Tibial nerve (tissue), 3 donors: ENCODE measurements at regions not wholly inside any gene's neighbourhood (a gene's known extent, or its start where the extent isn't known, plus 50 kb on each side); places are given as distances from the start of the nearest gene placed in this dataset.

Experiments used
- POLR2A ChIP-seq, 2 donors: fragments of 450-650 bp; IDR thresholded peaks; one replicate each; pipeline ENCODE4 v1.6.1; 2017; ENCODE audit warnings: antibody characterized with exemption in 2 of 2, mild to moderate bottlenecking in 2 of 2, moderate library complexity in 2 of 2
- TF ChIP-seq, protein P1 (sequence below), 5 experiments: fragments of 200-600 bp in 3 of 5; fragments of 450-650 bp in 2 of 5; sonication (generic) in 3 of 5; IDR thresholded peaks; one replicate each; pipeline ENCODE4 v1.5.1; 2016 to 2019; ENCODE audit warnings: antibody characterized with exemption in 5 of 5, mild to moderate bottlenecking in 3 of 5, moderate library complexity in 2 of 5

GRCh38 chr3:53969086-53969485 lies 77.4 kb upstream of the SELENOK start:
- TF ChIP-seq, protein P1, sequence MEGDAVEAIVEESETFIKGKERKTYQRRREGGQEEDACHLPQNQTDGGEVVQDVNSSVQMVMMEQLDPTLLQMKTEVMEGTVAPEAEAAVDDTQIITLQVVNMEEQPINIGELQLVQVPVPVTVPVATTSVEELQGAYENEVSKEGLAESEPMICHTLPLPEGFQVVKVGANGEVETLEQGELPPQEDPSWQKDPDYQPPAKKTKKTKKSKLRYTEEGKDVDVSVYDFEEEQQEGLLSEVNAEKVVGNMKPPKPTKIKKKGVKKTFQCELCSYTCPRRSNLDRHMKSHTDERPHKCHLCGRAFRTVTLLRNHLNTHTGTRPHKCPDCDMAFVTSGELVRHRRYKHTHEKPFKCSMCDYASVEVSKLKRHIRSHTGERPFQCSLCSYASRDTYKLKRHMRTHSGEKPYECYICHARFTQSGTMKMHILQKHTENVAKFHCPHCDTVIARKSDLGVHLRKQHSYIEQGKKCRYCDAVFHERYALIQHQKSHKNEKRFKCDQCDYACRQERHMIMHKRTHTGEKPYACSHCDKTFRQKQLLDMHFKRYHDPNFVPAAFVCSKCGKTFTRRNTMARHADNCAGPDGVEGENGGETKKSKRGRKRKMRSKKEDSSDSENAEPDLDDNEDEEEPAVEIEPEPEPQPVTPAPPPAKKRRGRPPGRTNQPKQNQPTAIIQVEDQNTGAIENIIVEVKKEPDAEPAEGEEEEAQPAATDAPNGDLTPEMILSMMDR (IDR thresholded peaks at IDR 0.05): no peak
- no peak for TF ChIP-seq POLR2A (IDR thresholded peaks at IDR 0.05)
